ENCODE measurements at regions not wholly inside any gene's neighbourhood (a gene's known extent, or its start where the extent isn't known, plus 50 kb on each side); places are given as distances from the start of the nearest gene placed in this dataset.

- no peak for TF ChIP-seq POLR2AphosphoS5 (IDR thresholded peaks at IDR 0.05; ENCODE audit: low read depth)
- no peak for TF ChIP-seq REST (IDR thresholded peaks at IDR 0.05; ENCODE audit: insufficient replicate concordance, low read depth)
Observed at GRCh38 chr5:96140496-96140895, 178.8 kb upstream of the ELL2 start.
